ENCODE measurements at regions not wholly inside any gene's neighbourhood (a gene's known extent, or its start where the extent isn't known, plus 50 kb on each side); places are given as distances from the start of the nearest gene placed in this dataset.

GRCh38 chr1:224502459-224503160 is 68.0 kb upstream of the WDR26 start:
- H3K4me3 ChIP-seq (replicated peaks; ENCODE audit: low read depth, low read length), result no peak overlapping the region
- no peak for TF ChIP-seq CTCF (IDR thresholded peaks at IDR 0.05; ENCODE audit: insufficient read depth, low read length, poor library complexity, severe bottlenecking)
- DNase-seq (ENCODE audit: extremely low read depth, insufficient read length), result no peak
- H3K36me3 ChIP-seq (ENCODE audit: control insufficient read depth, insufficient read depth, low read length), result no peaks in the 10 kb centered on the region
- no peaks in the 10 kb centered on the region for H3K27me3 ChIP-seq (replicated peaks; ENCODE audit: control insufficient read depth, insufficient read depth, low read length)

DNA sequence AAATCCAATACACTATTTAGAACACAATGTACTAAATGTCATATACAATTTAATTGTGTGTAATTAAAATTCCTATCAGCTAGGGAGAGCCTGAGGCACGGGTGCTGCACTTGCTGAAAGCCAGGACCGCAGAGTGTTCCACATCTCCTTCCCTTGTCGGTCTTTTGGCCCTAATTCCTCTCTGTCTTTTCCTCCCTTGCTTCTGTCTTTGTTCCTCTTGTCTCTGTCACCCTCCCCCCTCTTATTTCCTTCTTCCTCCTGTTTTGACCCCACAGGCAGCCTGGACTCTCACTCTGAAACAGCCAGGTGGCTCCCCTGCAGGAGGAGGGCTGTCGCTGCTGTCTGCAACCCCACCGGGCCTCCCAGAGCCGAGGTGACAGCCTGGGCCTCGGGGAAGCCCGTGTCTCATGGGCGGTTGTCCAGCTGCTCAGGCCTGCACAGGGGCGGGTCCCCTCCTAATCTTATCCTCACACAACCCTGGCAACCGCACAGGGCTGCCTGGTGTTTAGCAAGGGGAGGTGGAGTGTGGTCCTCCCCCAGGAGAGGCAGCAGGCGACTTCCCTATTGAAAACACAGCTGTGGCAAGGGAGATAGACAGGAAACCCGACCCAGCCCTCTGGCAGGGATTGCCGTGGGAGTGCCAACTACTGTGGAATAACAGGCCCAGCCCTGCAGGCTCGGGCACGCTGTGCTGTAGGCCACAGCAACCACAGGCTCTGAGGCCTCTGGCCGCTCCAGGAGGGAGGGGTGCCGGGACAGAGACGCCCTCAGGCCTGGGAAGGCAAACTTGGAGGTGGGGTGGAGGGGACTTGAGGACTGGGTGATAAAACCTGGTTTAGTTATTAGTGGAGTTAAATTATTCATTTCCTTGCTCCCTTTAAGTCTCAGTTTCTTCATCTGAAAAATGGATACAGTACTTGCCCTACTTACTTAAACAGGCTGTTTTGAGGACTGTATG is 68.8 kb upstream of the WDR26 start:
- Histone ChIP-seq H3K27me3 (replicated peaks; ENCODE audit: control insufficient read depth, insufficient read depth, low read length) (no peaks in the 10 kb centered on the region), H3K4me3 (replicated peaks; ENCODE audit: low read depth, low read length) (0 out of 2 replicates have a peak overlapping the region, but pooled peaks have one; percentile 3), H3K36me3 (ENCODE audit: control insufficient read depth, insufficient read depth, low read length) (no peaks in the 10 kb centered on the region)
- peak; percentile 39 for TF ChIP-seq CTCF (IDR thresholded peaks at IDR 0.05; ENCODE audit: insufficient read depth, low read length, poor library complexity, severe bottlenecking)
- DNase-seq (ENCODE audit: extremely low read depth, insufficient read length), result peak; percentile 80

- H3K27me3 ChIP-seq (replicated peaks; ENCODE audit: control insufficient read depth, insufficient read depth, low read length), result no peaks in the 10 kb centered on the region
- H3K4me3 ChIP-seq (replicated peaks; ENCODE audit: low read depth, low read length), result no peak overlapping the region
- H3K36me3 ChIP-seq (ENCODE audit: control insufficient read depth, insufficient read depth, low read length), result no peaks in the 10 kb centered on the region
- DNase-seq (ENCODE audit: extremely low read depth, insufficient read length), result no peak
- TF ChIP-seq CTCF (IDR thresholded peaks at IDR 0.05; ENCODE audit: insufficient read depth, low read length, poor library complexity, severe bottlenecking), result no peak
Observed at GRCh38 chr1:224504297-224505041, 69.9 kb upstream of the WDR26 start.

DNA sequence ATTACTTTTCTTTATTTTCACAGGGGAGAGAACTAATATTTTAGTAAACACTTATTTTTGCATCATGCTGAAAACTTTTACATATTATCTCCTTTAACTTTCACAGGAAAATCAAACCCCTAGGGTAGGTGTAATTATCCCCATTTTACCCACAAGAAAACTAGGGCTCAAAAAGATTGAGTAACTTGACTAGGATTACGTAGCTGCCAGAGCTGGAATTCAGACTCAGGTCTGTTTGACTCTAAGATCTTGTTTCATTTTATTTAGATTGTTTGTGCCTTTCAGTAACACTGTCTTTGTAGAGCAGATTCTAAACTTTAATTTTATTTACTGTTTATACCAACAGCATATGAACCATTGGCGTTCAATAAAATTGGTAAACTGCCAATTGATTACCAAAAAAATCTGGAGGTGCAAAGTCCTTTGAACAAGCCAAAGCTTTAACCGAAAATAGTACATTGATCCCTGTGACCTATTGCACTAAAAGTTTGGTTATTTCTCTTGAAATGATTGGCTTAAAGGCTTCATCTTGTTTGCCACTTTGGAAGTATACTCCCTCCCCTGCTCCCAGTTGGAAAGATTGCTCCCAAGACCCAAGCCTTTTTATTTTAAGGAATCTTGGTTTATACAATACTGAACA is 71.0 kb upstream of the WDR26 start:
- Histone ChIP-seq H3K36me3 (ENCODE audit: control insufficient read depth, insufficient read depth, low read length) (no peaks in the 10 kb centered on the region), H3K4me3 (replicated peaks; ENCODE audit: low read depth, low read length) (no peak overlapping the region), H3K27me3 (replicated peaks; ENCODE audit: control insufficient read depth, insufficient read depth, low read length) (no peaks in the 10 kb centered on the region)
- TF ChIP-seq CTCF (IDR thresholded peaks at IDR 0.05; ENCODE audit: insufficient read depth, low read length, poor library complexity, severe bottlenecking), result no peak
- DNase-seq (ENCODE audit: extremely low read depth, insufficient read length), result no peak

DNA sequence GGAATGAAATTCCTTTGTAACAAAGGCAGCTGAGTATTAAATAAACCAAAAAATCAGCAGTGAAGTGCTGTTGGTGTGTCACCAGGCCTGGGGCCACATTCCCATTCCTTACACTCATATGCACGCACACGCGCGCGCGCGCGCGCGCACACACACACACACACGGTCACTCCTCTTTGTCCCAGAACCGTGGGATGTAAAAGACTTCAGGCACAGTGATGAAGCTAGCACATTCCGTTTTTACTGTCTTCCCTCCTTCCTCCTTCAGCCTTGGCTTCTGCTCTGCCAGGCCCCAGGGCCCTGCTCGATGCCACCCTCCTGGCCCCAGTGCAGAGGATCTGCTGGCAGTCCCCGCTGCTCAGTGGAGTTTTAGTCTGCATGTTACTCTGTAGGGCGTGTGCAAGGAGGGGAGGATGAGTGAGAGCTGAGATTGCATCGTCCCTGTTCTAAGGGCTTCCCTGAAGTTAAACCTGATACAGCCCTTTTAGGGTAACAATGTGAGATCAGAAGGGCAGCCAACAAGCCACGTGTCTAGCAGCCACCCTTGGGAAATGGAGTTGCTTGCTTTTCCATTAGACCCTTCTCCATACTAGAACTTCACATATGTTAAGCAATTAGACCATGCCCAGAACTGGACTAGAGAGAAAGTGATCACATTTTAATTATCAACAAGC is 71.7 kb upstream of the WDR26 start:
- Histone ChIP-seq H3K4me3 (replicated peaks; ENCODE audit: low read depth, low read length) (no peak overlapping the region), H3K27me3 (replicated peaks; ENCODE audit: control insufficient read depth, insufficient read depth, low read length) (no peaks in the 10 kb centered on the region), H3K36me3 (ENCODE audit: control insufficient read depth, insufficient read depth, low read length) (no peaks in the 10 kb centered on the region)
- no peak for DNase-seq (ENCODE audit: extremely low read depth, insufficient read length)
- TF ChIP-seq CTCF (IDR thresholded peaks at IDR 0.05; ENCODE audit: insufficient read depth, low read length, poor library complexity, severe bottlenecking), result no peak
